H4 (cell line): ENCODE measurements at regions not wholly inside any gene's neighbourhood (a gene's known extent, or its start where the extent isn't known, plus 50 kb on each side); places are given as distances from the start of the nearest gene placed in this dataset.
A peak's percentile ranks its signal among the peaks of the same experiment; 100 is the strongest.

Experiments
- DNase-seq: peaks from one replicate; pipeline ENCODE4 v3.0.0-alpha.2; 2015; ENCODE audit warnings: low spot score

- DNase-seq: peak; percentile 85
These were observed 274.1 kb downstream of the CLIC5 start for GRCh38 chr6:45741437-45742171.

GRCh38 chr6:45739058-45739457 lies 276.6 kb downstream of the CLIC5 start:
- no peak for DNase-seq

- no peak for DNase-seq
These were observed 277.6 kb downstream of the CLIC5 start for GRCh38 chr6:45738057-45738455.

DNA sequence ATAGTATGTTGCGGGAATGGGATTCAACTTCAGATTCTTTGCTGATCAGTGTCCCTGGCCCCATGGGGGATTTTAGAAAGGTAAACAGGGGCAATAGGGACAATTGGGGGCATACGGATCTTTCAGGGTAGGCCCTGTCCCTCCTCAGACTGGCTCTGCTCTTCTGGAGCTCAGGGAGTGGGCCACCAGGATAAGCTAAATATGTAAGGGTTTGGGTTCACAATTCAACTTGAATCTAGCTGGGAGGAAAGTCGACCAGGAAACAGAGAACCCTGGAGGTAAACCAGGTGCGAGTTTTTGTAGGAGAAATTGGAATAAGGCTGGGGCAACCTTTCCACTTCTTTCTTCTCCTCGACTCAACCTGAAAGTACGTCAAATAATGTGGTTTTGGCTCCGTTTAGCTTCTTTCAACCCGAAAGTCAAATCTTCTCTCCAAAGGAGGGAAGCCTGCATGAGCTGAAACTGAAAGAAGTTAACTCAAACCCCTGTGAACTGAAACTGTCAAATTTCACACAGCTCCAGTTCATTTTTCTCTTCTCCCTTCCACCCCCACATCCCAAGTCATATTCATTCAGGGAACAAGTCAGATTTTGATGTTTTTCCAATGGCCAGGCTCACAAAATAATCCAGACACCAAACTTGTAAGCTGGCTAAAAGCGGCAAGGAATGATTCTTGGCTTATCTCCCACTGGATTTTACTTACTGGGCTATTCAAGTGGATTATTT lies 278.2 kb downstream of the CLIC5 start:
- DNase-seq: no peak

GRCh38 chr6:45736134-45736533 lies 279.5 kb downstream of the CLIC5 start:
- DNase-seq: no peak

DNA sequence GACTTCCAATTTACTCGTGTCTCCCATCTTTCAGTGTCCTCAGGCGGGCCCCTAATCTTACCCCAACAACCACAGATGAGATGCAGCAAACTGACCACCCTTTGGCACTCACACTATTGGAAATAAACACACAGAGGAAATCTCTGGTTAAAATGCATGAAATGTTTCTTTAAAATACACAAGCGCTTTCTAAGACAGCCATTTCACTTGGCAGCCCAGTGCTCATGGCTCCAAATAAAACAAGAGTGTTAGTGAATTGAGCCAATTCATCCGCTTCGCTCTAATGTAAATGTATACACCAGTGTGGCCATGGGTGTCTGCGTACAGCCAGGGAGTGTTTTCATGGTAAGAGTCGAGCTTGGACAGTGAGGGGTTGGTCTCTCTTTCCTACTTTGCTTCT lies 282.9 kb downstream of the CLIC5 start:
- no peak for DNase-seq

- no peak for DNase-seq
These were observed 285.4 kb downstream of the CLIC5 start for GRCh38 chr6:45730232-45730631.

DNA sequence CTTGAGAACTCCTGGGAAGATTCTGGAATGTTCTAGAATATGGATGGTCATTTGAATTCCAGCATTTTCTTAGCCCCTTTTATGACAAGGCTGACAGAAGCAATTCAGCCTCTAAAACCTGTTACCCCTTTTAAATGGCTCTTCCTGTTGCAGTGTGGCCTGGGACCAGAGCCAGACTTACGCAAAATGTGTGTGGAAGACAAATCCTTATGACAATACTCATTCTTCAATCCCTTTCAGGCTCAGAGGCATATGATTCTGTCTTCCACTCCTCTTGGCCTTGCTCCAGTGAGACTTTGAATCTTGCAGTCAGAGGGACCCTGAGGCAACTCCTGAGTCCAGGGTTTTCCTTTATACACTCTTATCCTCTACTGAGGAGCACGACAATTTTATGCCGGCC lies 287.0 kb downstream of the CLIC5 start:
- DNase-seq: peak; percentile 37

- DNase-seq: no peak
These were observed 287.7 kb downstream of the CLIC5 start for GRCh38 chr6:45727819-45728449.

- DNase-seq: no peak
These were observed 288.4 kb downstream of the CLIC5 start for GRCh38 chr6:45727228-45727627.

DNA sequence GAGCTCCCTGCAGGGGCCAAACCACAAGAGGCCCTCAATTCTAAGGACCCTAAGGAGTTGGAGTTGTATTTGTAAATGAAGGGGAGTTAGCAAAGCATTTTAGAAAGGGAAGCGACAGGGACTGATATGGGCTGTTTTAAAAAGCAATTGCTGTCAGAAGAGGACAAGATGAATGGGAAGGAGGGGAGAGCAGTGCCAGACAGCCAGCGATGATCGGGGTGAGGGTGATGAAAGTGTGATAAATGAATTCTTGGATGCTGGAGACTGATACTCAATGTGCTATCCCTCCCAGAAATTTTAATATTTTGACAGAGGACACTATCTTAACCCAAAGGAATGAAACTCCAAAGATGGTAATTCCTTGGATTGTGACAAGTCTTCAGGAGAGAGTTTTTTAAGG lies 289.2 kb downstream of the CLIC5 start:
- DNase-seq: no peak

DNA sequence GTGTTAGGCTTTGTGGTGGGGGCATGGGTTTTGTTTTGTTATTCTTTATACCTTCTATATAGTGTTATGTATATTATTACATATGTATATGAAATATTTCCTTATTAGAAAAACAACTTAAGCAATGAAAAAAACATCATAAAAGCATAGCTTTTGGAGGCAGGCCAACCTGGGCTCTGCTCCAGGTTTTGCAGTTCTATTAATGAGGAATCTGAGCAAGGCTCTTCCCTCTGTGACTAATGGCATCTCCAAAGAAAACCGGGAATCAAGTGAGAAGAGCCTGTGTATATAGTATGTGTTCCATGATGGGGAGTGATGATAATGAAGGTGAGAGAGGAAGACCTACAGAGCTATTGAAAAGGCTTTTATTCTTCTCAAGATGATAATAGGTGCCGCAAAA lies 291.1 kb downstream of the CLIC5 start:
- peak; percentile 33 for DNase-seq

- no peak for DNase-seq
These were observed 291.6 kb downstream of the CLIC5 start for GRCh38 chr6:45724027-45724426.

DNA sequence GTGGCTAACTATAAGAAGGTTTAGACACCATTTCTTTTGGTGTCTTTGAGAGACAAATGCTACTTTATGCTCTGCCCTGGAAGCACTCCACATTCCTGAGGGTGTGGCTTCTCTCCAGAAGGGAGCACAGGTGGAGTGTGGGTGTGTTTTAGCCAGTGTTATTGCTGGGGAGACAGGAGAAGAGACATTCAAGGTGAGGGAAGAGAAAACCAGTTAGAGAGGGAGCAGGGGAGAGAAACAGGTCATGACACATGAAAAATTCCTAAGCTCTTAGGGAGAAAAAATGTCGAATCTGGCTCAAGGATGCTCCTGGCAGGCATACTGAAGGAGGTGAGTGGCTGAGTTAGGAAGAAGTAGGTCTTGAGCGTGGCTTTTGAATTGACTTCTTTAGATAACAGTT lies 292.8 kb downstream of the CLIC5 start:
- no peak for DNase-seq

GRCh38 chr6:45721665-45722064 lies 294.0 kb downstream of the CLIC5 start:
- DNase-seq: no peak

- DNase-seq: no peak
These were observed 296.8 kb downstream of the CLIC5 start for GRCh38 chr6:45718871-45719270.

- DNase-seq: no peak
These were observed 297.5 kb downstream of the CLIC5 start for GRCh38 chr6:45718131-45718530.

GRCh38 chr6:45717715-45718114 lies 297.9 kb downstream of the CLIC5 start:
- DNase-seq: no peak

- DNase-seq: no peak
These were observed 298.6 kb downstream of the CLIC5 start for GRCh38 chr6:45717027-45717426.

DNA sequence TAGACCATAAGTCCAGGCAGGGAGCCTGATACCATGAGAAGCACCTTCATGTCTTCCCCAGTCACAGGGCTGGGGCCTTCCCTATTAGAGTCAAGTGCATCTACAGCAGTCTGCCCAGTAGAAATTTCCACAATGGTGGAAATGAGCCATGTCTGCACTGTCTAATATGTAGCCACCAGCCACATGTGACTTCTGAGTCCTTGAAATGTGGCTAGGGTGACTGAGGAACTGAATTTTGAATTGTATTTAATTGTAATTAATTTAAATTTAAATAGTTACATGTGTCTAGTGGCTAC lies 300.2 kb downstream of the CLIC5 start:
- no peak for DNase-seq

GRCh38 chr6:45714741-45715507 lies 300.7 kb downstream of the CLIC5 start:
- peak; percentile 93 for DNase-seq

GRCh38 chr6:45714006-45714730 lies 301.5 kb downstream of the CLIC5 start:
- DNase-seq: no peak
